WTC11 (cell line): ENCODE measurements at regions not wholly inside any gene's neighbourhood (a gene's known extent, or its start where the extent isn't known, plus 50 kb on each side); places are given as distances from the start of the nearest gene placed in this dataset.

ENCODE experiments used
- ATAC-seq: fragments of 200-7000 bp; cut with Tn5 transposase; 2 replicates; pipeline ENCODE4 v1.10.0; 2021; ENCODE audit warnings: mild to moderate bottlenecking, moderate library complexity
- CTCF ChIA-PET: fragments of 300-600 bp; sonication (Branson Sonifier 250); formaldehyde crosslinking; loops from one replicate; lab custom pipeline; 2021; ENCODE audit warnings: antibody characterized with exemption; lab: Charles Lee
- POLR2A ChIA-PET: fragments of 350-600 bp; sonication (Branson Sonifier 250); formaldehyde crosslinking; loops from one replicate; lab custom pipeline; 2021; ENCODE audit warnings: antibody characterized with exemption; lab: Charles Lee
- DNase-seq: peaks from one replicate; pipeline ENCODE4 v3.0.0; 2021; ENCODE audit warnings: low spot score
- H3K27ac Mint-ChIP-seq: 2 replicates; pipeline ENCODE4 v1.8.0; 2021; ENCODE audit warnings: mixed read lengths
- H3K27me3 Mint-ChIP-seq: 2 replicates; pipeline ENCODE4 v1.8.0; 2021; ENCODE audit warnings: low read depth, mild to moderate bottlenecking, moderate library complexity, mixed read lengths
- H3K36me3 Mint-ChIP-seq: 2 replicates; pipeline ENCODE4 v1.8.0; 2021; ENCODE audit warnings: mixed read lengths
- H3K4me1 Mint-ChIP-seq: 2 replicates; pipeline ENCODE4 v1.8.0; 2022; ENCODE audit warnings: mixed read lengths
- H3K4me3 Mint-ChIP-seq: 2 replicates; pipeline ENCODE4 v1.8.0; 2021; ENCODE audit warnings: mild to moderate bottlenecking, moderate library complexity, mixed read lengths
- H3K9me3 Mint-ChIP-seq: 2 replicates; pipeline ENCODE4 v1.8.0; 2021; ENCODE audit warnings: mixed read lengths
- ARID4B ChIP-seq: sonication (generic); formaldehyde crosslinking; IDR thresholded peaks from 2 replicates; pipeline ENCODE4 v1.8.0; 2023; ENCODE audit warnings: missing genetic modification reagents, mild to moderate bottlenecking, borderline replicate concordance
- ATF2 ChIP-seq: sonication (generic); formaldehyde crosslinking; IDR thresholded peaks from 2 replicates; pipeline ENCODE4 v1.8.1; 2022; ENCODE audit warnings: low read depth, missing genetic modification reagents, borderline replicate concordance
- CDX4 ChIP-seq: fragments of 250-450 bp; sonication (Bioruptor Pico); IDR thresholded peaks from 2 replicates; pipeline ENCODE4 v1.9.0; 2021; ENCODE audit warnings: moderate library complexity, mild to moderate bottlenecking, inconsistent platforms, borderline replicate concordance
- FOXK1 ChIP-seq: sonication (generic); formaldehyde crosslinking; IDR thresholded peaks from 2 replicates; pipeline ENCODE4 v1.8.0; 2022; ENCODE audit warnings: mild to moderate bottlenecking, moderate library complexity, missing genetic modification reagents
- KAT7 ChIP-seq: sonication (generic); formaldehyde crosslinking; IDR thresholded peaks from 2 replicates; pipeline ENCODE4 v1.8.1; 2023; ENCODE audit warnings: missing genetic modification reagents, mild to moderate bottlenecking, borderline replicate concordance
- NR1H2 ChIP-seq: sonication (generic); formaldehyde crosslinking; IDR thresholded peaks from 2 replicates; pipeline ENCODE4 v1.9.0; 2021; ENCODE audit warnings: mild to moderate bottlenecking, moderate library complexity, missing genetic modification reagents
- NR2C2 ChIP-seq: sonication (generic); formaldehyde crosslinking; IDR thresholded peaks from 2 replicates; pipeline ENCODE4 v1.8.0; 2022; ENCODE audit warnings: mild to moderate bottlenecking, missing genetic modification reagents
- RELA ChIP-seq: sonication (generic); formaldehyde crosslinking; IDR thresholded peaks from 2 replicates; pipeline ENCODE4 v1.8.1; 2022; ENCODE audit warnings: missing genetic modification reagents, mild to moderate bottlenecking, borderline replicate concordance
- RORB ChIP-seq: fragments of 250-450 bp; sonication (Bioruptor Pico); IDR thresholded peaks from 2 replicates; pipeline ENCODE4 v1.9.0; 2021; ENCODE audit warnings: mild to moderate bottlenecking
- SOX15 ChIP-seq: fragments of 250-450 bp; sonication (Bioruptor Pico); IDR thresholded peaks from 2 replicates; pipeline ENCODE4 v1.9.0; 2021; ENCODE audit warnings: mild to moderate bottlenecking
- USF1 ChIP-seq: sonication (generic); formaldehyde crosslinking; IDR thresholded peaks from 2 replicates; pipeline ENCODE4 v1.8.0; 2022; ENCODE audit warnings: mild to moderate bottlenecking, missing genetic modification reagents
- ZMAT4 ChIP-seq: fragments of 250-450 bp; sonication (Bioruptor Pico); IDR thresholded peaks from 2 replicates; pipeline ENCODE4 v1.9.0; 2021; ENCODE audit warnings: mild to moderate bottlenecking
- ZNF138 ChIP-seq: sonication (generic); formaldehyde crosslinking; conservative IDR thresholded peaks from 2 replicates; pipeline ENCODE4 v1.8.1; 2022; ENCODE audit warnings: mild to moderate bottlenecking, moderate library complexity, missing genetic modification reagents
- ZNF416 ChIP-seq: fragments of 250-450 bp; sonication (Bioruptor Pico); IDR thresholded peaks from 2 replicates; pipeline ENCODE4 v1.9.0; 2021; ENCODE audit warnings: mild to moderate bottlenecking, inconsistent platforms
- ZNF532 ChIP-seq: fragments of 250-450 bp; sonication (Bioruptor Pico); IDR thresholded peaks from 2 replicates; pipeline ENCODE4 v1.9.0; 2021; ENCODE audit warnings: mild to moderate bottlenecking, borderline replicate concordance
- TF ChIP-seq, protein P1 (sequence below): fragments of 250-450 bp; sonication (Bioruptor Pico); IDR thresholded peaks from 2 replicates; pipeline ENCODE4 v1.8.0; 2021; ENCODE audit warnings: mild to moderate bottlenecking
- TF ChIP-seq, protein P2 (sequence below): sonication (generic); formaldehyde crosslinking; IDR thresholded peaks from 2 replicates; pipeline ENCODE4 v1.8.0; 2023; ENCODE audit warnings: mild to moderate bottlenecking, missing genetic modification reagents

DNA sequence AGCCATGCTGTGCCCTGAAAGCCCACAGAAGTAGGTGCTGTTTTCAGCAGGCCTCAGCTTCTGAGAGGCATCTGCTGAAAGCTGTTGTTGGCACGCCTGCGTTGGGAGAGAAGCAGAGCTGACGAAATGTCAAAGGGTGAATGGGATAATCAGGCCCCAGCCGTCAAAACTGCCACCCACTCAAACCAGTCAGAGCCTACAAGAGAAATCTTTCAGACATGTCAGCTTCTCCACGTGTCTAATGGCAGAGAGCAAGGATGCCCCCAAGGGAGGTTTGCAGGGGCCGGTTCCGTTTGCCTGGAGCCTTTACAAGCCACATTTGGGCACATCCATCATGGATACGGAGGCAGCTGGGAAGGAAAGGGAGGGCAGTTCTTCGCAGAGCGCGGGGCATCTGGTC is 568.2 kb upstream of the EEF2KMT start:
- TF ChIP-seq ZNF138 = no peak
- TF ChIP-seq ZMAT4 (CRISPR knock-in tag) = no peak
- TF ChIP-seq RELA (CRISPR knock-in tag) = no peak
- TF ChIP-seq USF1 = no peak
- no peak for TF ChIP-seq FOXK1 (CRISPR knock-in tag)
- TF ChIP-seq NR2C2 (CRISPR knock-in tag) = no peak
- TF ChIP-seq SOX15 (CRISPR knock-in tag) = no peak
- TF ChIP-seq RORB (CRISPR knock-in tag) = no peak
- TF ChIP-seq, protein P1, sequence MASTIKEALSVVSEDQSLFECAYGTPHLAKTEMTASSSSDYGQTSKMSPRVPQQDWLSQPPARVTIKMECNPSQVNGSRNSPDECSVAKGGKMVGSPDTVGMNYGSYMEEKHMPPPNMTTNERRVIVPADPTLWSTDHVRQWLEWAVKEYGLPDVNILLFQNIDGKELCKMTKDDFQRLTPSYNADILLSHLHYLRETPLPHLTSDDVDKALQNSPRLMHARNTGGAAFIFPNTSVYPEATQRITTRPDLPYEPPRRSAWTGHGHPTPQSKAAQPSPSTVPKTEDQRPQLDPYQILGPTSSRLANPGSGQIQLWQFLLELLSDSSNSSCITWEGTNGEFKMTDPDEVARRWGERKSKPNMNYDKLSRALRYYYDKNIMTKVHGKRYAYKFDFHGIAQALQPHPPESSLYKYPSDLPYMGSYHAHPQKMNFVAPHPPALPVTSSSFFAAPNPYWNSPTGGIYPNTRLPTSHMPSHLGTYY (CRISPR knock-in tag) = no peak
- TF ChIP-seq ARID4B (CRISPR knock-in tag) = no peak
- TF ChIP-seq NR1H2 (CRISPR knock-in tag) = no peak
- no peak for TF ChIP-seq ZNF416
- POLR2A ChIA-PET = no interaction called here
- no peak for DNase-seq
- ATAC-seq = no peak
- H3K27me3 Mint-ChIP-seq = peaks cover 2% of the 10 kb centered on the region; the same call in 1 of the 2 replicates
- H3K4me1 Mint-ChIP-seq = no peaks in the 10 kb centered on the region
- H3K27ac Mint-ChIP-seq = no peak overlapping the region
- H3K4me3 Mint-ChIP-seq = no peak overlapping the region
- H3K9me3 Mint-ChIP-seq = peaks cover 79% of the 10 kb centered on the region
- CTCF ChIA-PET = no interaction called here
- peaks cover 71% of the 10 kb centered on the region for H3K36me3 Mint-ChIP-seq

DNA sequence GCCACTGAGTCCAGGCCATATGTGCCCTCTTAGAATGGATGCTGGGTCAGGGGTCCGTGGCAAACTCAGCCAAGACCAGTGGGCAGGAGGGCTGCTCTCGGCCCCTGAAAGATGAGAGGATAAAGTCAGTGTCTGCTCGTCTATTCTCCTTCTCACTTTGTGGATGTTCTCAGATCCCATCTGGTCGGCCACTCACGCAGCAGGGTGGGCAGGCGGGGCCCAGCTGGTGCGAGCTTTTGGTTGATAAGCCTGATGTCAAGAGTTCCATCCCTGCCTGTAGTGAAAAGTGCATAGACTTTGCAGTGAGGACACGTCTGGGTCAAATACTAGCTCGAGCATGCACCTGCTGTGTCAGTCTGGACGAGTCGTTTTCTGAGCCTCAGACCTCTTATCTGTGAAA is 556.2 kb upstream of the EEF2KMT start:
- TF ChIP-seq, protein P2, sequence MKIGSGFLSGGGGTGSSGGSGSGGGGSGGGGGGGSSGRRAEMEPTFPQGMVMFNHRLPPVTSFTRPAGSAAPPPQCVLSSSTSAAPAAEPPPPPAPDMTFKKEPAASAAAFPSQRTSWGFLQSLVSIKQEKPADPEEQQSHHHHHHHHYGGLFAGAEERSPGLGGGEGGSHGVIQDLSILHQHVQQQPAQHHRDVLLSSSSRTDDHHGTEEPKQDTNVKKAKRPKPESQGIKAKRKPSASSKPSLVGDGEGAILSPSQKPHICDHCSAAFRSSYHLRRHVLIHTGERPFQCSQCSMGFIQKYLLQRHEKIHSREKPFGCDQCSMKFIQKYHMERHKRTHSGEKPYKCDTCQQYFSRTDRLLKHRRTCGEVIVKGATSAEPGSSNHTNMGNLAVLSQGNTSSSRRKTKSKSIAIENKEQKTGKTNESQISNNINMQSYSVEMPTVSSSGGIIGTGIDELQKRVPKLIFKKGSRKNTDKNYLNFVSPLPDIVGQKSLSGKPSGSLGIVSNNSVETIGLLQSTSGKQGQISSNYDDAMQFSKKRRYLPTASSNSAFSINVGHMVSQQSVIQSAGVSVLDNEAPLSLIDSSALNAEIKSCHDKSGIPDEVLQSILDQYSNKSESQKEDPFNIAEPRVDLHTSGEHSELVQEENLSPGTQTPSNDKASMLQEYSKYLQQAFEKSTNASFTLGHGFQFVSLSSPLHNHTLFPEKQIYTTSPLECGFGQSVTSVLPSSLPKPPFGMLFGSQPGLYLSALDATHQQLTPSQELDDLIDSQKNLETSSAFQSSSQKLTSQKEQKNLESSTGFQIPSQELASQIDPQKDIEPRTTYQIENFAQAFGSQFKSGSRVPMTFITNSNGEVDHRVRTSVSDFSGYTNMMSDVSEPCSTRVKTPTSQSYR (CRISPR knock-in tag) = no peak
- no peak for TF ChIP-seq SOX15 (CRISPR knock-in tag)
- no peak for TF ChIP-seq KAT7 (CRISPR knock-in tag)
- TF ChIP-seq CDX4 = no peak
- no peak for TF ChIP-seq ATF2 (CRISPR knock-in tag)
- no peak for TF ChIP-seq ZNF532 (CRISPR knock-in tag)
- Mint-ChIP-seq H3K27ac (no peak overlapping the region), H3K36me3 (peaks cover 57% of the 10 kb centered on the region), H3K4me3 (no peak overlapping the region), H3K4me1 (no peaks in the 10 kb centered on the region), H3K9me3 (peaks cover 75% of the 10 kb centered on the region), H3K27me3 (peaks cover 5% of the 10 kb centered on the region)
- CTCF ChIA-PET = no interaction called here
- no peak for ATAC-seq
- POLR2A ChIA-PET = no interaction called here
- DNase-seq = no peak
